Left ventricle myocardium inferior (tissue), 1 donor: ENCODE measurements at regions not wholly inside any gene's neighbourhood (a gene's known extent, or its start where the extent isn't known, plus 50 kb on each side); places are given as distances from the start of the nearest gene placed in this dataset.
A peak's percentile ranks its signal among the peaks of the same experiment; 100 is the strongest.

ENCODE experiments used
- DNase-seq: peaks from one replicate; pipeline ENCODE4 v3.0.0-alpha.2; 2020
- H3K27ac ChIP-seq: fragments of 200-600 bp; replicated peaks from 2 replicates; pipeline ENCODE4 v1.8.0; 2021
- H3K27me3 ChIP-seq: fragments of 200-600 bp; 2 replicates; pipeline ENCODE4 v1.8.0; 2021; ENCODE audit warnings: low read depth
- H3K36me3 ChIP-seq: fragments of 200-600 bp; 2 replicates; pipeline ENCODE4 v1.8.0; 2021
- H3K4me1 ChIP-seq: fragments of 200-600 bp; 2 replicates; pipeline ENCODE4 v1.8.0; 2021
- H3K4me3 ChIP-seq: fragments of 200-600 bp; 2 replicates; pipeline ENCODE4 v1.8.0; 2021; ENCODE audit warnings: mild to moderate bottlenecking, moderate library complexity
- H3K9me3 ChIP-seq: fragments of 200-600 bp; replicated peaks from 2 replicates; pipeline ENCODE4 v1.8.0; 2021
- CTCF ChIP-seq: fragments of 200-600 bp; IDR thresholded peaks from 2 replicates; pipeline ENCODE4 v1.8.0; 2021; ENCODE audit warnings: antibody characterized with exemption, mild to moderate bottlenecking, borderline replicate concordance
- intact Hi-C: fragments of 100-400 bp; cut with micrococcal nuclease; formaldehyde crosslinking; loops from one replicate; pipeline ENCODE4 v1.11.0; 2022
- donor health status: DM: no; HTN: yes; CAD: no; lungs with severe emphysema.

- H3K36me3 ChIP-seq, result no peaks in the 10 kb centered on the region
- intact Hi-C loops, result no loop called here
- H3K27me3 ChIP-seq, result no peaks in the 10 kb centered on the region
- H3K9me3 ChIP-seq, result peaks cover 2% of the 10 kb centered on the region
- no peak overlapping the region for H3K27ac ChIP-seq
- TF ChIP-seq CTCF, result no peak
- no peak for DNase-seq
- H3K4me3 ChIP-seq, result no peak overlapping the region
- H3K4me1 ChIP-seq, result no peaks in the 10 kb centered on the region
These were observed 56.4 kb upstream of the SAMSN1 start for GRCh38 chr21:14602382-14602958.

- no peaks in the 10 kb centered on the region for H3K4me1 ChIP-seq
- TF ChIP-seq CTCF, result no peak
- H3K9me3 ChIP-seq, result peaks cover 18% of the 10 kb centered on the region
- H3K27me3 ChIP-seq, result no peaks in the 10 kb centered on the region
- H3K27ac ChIP-seq, result peak overlapping the region; percentile 47
- H3K4me3 ChIP-seq, result no peak overlapping the region
- intact Hi-C loops, result no loop called here
- DNase-seq, result no peak
- no peaks in the 10 kb centered on the region for H3K36me3 ChIP-seq
These were observed 54.6 kb upstream of the SAMSN1 start for GRCh38 chr21:14600569-14601297.

GRCh38 chr21:14598065-14598464, 52.0 kb upstream of the SAMSN1 start:
- Histone ChIP-seq H3K27me3 (no peaks in the 10 kb centered on the region), H3K27ac (no peak overlapping the region), H3K9me3 (peaks cover 26% of the 10 kb centered on the region), H3K4me1 (no peaks in the 10 kb centered on the region), H3K36me3 (no peaks in the 10 kb centered on the region), H3K4me3 (no peak overlapping the region)
- no peak for TF ChIP-seq CTCF
- intact Hi-C loops, result no loop called here
- no peak for DNase-seq
